ENCODE measurements at regions not wholly inside any gene's neighbourhood (a gene's known extent, or its start where the extent isn't known, plus 50 kb on each side); places are given as distances from the start of the nearest gene placed in this dataset.

GRCh38 chr17:54781389-54781788, 119.3 kb upstream of the TOM1L1 start:
- H2AFZ ChIP-seq: no peak overlapping the region
- H3K27ac ChIP-seq: no peak overlapping the region
- no peaks in the 10 kb centered on the region for H3K9me3 ChIP-seq (ENCODE audit: control insufficient read depth, low read length)
- no peak overlapping the region for H3K4me2 ChIP-seq (ENCODE audit: low read length)
- no peaks in the 10 kb centered on the region for H3K36me3 ChIP-seq (ENCODE audit: control insufficient read depth, insufficient read depth, low read length)
- H3K79me2 ChIP-seq: no peaks in the 10 kb centered on the region
- no peak for TF ChIP-seq CTCF (IDR thresholded peaks at IDR 0.05)
- no peak overlapping the region for H3K9ac ChIP-seq
- H3K4me3 ChIP-seq (ENCODE audit: low read depth, low read length): no peak overlapping the region
- H3K27me3 ChIP-seq (ENCODE audit: control insufficient read depth, insufficient read depth, low read length): no peaks in the 10 kb centered on the region
- no peaks in the 10 kb centered on the region for H3K4me1 ChIP-seq

- H3K79me2 ChIP-seq: no peaks in the 10 kb centered on the region
- H3K27me3 ChIP-seq (ENCODE audit: control insufficient read depth, insufficient read depth, low read length): no peaks in the 10 kb centered on the region
- H3K4me3 ChIP-seq (ENCODE audit: low read depth, low read length): no peak overlapping the region
- H3K4me2 ChIP-seq (ENCODE audit: low read length): no peak overlapping the region
- no peak overlapping the region for H3K27ac ChIP-seq
- no peaks in the 10 kb centered on the region for H3K9me3 ChIP-seq (ENCODE audit: control insufficient read depth, low read length)
- no peak overlapping the region for H2AFZ ChIP-seq
- H3K36me3 ChIP-seq (ENCODE audit: control insufficient read depth, insufficient read depth, low read length): no peaks in the 10 kb centered on the region
- TF ChIP-seq CTCF (IDR thresholded peaks at IDR 0.05): no peak
- H3K9ac ChIP-seq: no peak overlapping the region
- no peaks in the 10 kb centered on the region for H3K4me1 ChIP-seq
Measured at GRCh38 chr17:54784305-54784704, 116.3 kb upstream of the TOM1L1 start.

- no peaks in the 10 kb centered on the region for H3K9me3 ChIP-seq (ENCODE audit: control insufficient read depth, low read length)
- no peaks in the 10 kb centered on the region for H3K36me3 ChIP-seq (ENCODE audit: control insufficient read depth, insufficient read depth, low read length)
- no peaks in the 10 kb centered on the region for H3K27me3 ChIP-seq (ENCODE audit: control insufficient read depth, insufficient read depth, low read length)
- no peak overlapping the region for H3K4me3 ChIP-seq (ENCODE audit: low read depth, low read length)
- no peak for TF ChIP-seq CTCF (IDR thresholded peaks at IDR 0.05)
- H3K9ac ChIP-seq: no peak overlapping the region
- no peaks in the 10 kb centered on the region for H3K79me2 ChIP-seq
- no peak overlapping the region for H3K27ac ChIP-seq
- no peak overlapping the region for H3K4me2 ChIP-seq (ENCODE audit: low read length)
- H2AFZ ChIP-seq: no peak overlapping the region
- H3K4me1 ChIP-seq: no peaks in the 10 kb centered on the region
Measured at GRCh38 chr17:54785643-54786268, 114.9 kb upstream of the TOM1L1 start.

- Histone ChIP-seq H3K79me2 (no peaks in the 10 kb centered on the region), H3K9me3 (ENCODE audit: control insufficient read depth, low read length) (no peaks in the 10 kb centered on the region), H3K27me3 (ENCODE audit: control insufficient read depth, insufficient read depth, low read length) (no peaks in the 10 kb centered on the region), H3K4me2 (ENCODE audit: low read length) (no peak overlapping the region), H3K9ac (no peak overlapping the region), H3K36me3 (ENCODE audit: control insufficient read depth, insufficient read depth, low read length) (no peaks in the 10 kb centered on the region), H3K27ac (no peak overlapping the region), H3K4me1 (no peaks in the 10 kb centered on the region), H2AFZ (no peak overlapping the region), H3K4me3 (ENCODE audit: low read depth, low read length) (no peak overlapping the region)
- TF ChIP-seq CTCF (IDR thresholded peaks at IDR 0.05): no peak
Measured at GRCh38 chr17:54789101-54789880, 111.4 kb upstream of the TOM1L1 start.

All from parathyroid adenoma (tissue), 2 donors.